Stimulated activated CD4-positive, alpha-beta T cell treated with anti-CD3 and anti-CD28 coated beads, Interleukin-15, amount 100 ng/mL, for 48 hours (primary cell): ENCODE measurements at regions not wholly inside any gene's neighbourhood (a gene's known extent, or its start where the extent isn't known, plus 50 kb on each side); places are given as distances from the start of the nearest gene placed in this dataset.

ENCODE experiments used
- DNase-seq, 2 donors: peaks; one replicate each; pipeline ENCODE4 v3.0.0-alpha.2; 2020; ENCODE audit warnings: low read depth in 2 of 2

DNA sequence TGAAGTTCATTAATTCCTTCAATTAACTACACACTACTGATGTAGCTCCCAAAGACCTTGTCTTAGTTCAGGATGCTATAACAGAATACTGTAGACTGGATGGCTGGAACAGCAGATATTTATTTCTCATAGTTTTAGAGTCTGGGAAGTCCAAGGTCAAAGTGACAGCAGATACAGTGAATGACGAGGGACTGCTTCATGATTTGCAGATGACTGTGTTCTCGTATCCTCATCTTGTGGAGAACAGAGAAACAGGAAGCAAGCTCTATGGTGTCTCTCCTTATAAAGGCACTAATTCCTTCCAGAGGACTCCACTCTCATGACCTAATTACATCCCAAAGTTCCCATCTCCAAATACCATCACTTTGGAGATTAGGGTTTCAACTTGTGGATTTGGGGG, 65.6 kb upstream of the MAP1B start:
- no peak for DNase-seq

DNA sequence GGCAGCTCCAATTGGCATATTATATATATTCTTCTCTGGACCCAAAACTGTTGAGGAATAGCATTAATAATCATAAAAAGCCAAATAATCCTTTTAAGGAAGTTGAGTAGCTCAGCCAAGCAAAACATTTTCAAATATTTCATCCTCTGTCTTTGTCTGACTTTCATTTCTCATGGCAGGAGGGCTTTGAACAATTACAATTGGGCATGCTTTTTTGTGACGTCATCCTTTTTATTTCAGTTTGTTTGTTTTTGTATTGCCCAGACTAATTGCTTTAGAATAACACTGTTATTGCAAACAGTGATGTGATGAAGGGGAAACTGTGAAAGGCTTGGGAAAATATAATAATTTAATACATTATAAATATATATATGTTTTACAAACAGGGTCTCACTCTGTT, 65.2 kb upstream of the MAP1B start:
- no peak for DNase-seq

DNA sequence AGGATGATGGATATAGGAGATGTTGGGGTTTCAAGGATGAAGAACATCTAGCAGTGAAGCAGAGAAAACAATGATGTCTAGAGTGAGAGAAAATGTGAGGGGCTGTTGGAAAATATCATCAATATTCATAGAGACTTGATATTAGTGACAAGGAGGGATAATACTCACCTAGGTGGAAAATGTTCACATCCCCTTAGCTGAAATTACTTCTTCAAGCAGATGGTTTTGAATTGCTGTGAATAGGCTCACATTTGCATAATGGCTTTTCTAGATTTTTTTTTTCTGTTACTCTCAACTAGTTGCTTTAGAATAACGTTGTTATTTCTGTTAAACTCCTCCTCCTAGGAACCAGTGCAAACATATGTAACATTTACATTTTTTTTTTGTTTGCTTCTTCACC, 61.6 kb upstream of the MAP1B start:
- DNase-seq, result no peak

DNA sequence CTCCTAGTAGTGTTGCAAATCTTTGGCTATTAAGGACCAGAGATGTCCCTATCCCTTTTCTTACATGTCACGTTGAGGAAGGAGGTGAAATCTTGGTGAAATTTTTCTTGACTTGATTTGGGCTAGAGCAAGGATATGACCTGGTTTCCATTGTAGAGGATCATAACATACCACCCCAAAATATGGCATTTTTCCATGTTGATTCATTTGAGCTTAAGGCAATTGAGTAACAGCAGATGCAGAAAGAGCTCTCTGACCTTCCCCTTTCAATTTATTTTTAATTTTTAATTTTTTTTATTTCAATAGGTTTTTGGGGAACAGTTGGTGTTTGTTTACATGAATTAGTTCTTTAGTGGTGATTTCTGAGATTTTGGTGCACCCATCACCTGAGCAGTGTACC, 61.2 kb upstream of the MAP1B start:
- no peak for DNase-seq

DNA sequence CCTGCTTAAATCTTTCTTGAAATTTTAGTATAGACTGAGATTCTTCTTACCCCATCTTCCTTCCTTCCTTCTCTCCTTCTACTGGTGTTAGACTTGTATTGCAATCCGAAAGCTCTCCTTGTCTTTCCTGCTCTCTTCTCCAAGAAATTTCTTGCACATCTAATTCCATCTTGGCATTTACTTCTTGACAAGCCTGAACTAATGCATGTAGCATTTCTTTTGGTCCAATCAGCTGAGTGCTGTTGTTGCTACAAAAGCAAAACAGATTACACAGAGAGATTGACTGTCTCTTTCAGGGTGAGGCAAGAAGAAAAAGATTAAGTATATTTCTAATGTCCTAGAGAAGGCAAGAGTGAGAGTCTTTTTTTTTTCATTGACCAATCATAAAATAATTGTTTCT, 51.6 kb upstream of the MAP1B start:
- DNase-seq, result no peak
